CD4-positive, alpha-beta T cell treated with Interleukin-12 subunit alpha and Interleukin-12 subunit beta, for 1 hour (primary cell): ENCODE measurements at regions not wholly inside any gene's neighbourhood (a gene's known extent, or its start where the extent isn't known, plus 50 kb on each side); places are given as distances from the start of the nearest gene placed in this dataset.
"Not testable (repeated sequence)": the region's sequence is repeated elsewhere in the genome, so short reads cannot be mapped to it uniquely, and the experiment has no call there.

Experiments
- DNase-seq: peaks from one replicate; pipeline ENCODE4 v3.0.0-alpha.2; 2020

- no peak for DNase-seq
Observed at GRCh38 chr9:82052081-82052480, 63.5 kb downstream of the SPATA31D1 start.

DNA sequence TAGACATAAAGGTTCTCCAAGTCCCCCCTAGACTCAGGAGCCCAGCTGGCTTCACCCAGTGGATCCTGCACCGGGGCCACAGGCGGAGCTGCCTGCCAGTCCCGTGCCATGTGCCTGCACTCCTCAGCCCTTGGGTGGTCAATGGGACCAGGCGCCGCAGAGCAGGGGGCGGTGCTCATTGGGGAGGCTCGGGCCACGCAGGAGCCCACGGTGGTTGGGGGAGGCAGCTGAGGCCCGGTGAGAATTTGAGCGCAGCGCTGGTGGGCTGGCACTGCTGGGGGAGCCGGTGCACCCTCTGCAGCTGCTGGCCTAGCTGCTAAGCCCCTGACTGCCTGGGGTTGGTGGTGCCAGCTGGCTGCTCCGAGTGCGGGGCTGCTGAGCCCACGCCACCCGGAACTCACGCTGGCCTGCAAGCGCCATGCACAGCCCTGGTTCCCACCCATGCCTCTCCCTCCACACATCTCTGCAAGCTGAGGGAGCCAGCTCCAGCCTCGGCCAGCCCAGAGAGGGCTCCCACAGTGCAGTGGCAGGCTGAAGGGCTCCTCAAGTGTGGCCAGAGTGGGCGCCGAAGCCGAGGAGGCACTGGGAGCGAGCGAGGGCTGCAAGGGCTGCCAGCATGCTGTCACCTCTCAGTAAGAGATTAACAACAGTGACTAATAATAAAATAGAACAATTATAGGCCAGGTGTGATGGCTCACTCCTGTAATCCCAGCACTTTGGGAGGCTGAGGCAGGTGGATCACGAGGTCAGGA lies 65.9 kb downstream of the SPATA31D1 start:
- no peak for DNase-seq

GRCh38 chr9:82057805-82058204 lies 69.2 kb downstream of the SPATA31D1 start:
- DNase-seq, result no peak

- DNase-seq, result not testable (repeated sequence)
Observed at GRCh38 chr9:82061801-82062200, 73.2 kb downstream of the SPATA31D1 start.

- DNase-seq, result no peak
Observed at GRCh38 chr9:82062245-82062644, 73.7 kb downstream of the SPATA31D1 start.

GRCh38 chr9:82073551-82074543 lies 85.3 kb downstream of the SPATA31D1 start:
- DNase-seq, result no peak

GRCh38 chr9:82080265-82080664 lies 91.7 kb downstream of the SPATA31D1 start:
- DNase-seq, result no peak

DNA sequence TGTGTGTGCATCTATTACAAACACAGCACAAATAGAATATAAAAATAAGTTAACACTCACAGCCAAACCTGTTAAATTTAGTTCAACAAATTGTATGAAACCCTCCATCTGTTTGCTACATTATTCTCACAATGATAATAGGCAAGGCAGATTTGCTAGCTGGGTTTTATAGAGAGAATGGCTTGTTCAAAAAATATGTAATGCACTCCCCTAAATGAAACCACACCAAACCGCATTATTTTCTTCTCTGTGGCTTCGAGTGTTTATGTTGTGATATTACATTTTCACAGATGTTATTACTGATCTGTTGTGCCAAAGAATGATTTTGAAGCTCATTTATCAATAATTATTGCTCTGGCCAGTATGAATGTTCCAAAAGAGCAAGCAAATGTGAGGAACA lies 92.9 kb downstream of the SPATA31D1 start:
- no peak for DNase-seq

DNA sequence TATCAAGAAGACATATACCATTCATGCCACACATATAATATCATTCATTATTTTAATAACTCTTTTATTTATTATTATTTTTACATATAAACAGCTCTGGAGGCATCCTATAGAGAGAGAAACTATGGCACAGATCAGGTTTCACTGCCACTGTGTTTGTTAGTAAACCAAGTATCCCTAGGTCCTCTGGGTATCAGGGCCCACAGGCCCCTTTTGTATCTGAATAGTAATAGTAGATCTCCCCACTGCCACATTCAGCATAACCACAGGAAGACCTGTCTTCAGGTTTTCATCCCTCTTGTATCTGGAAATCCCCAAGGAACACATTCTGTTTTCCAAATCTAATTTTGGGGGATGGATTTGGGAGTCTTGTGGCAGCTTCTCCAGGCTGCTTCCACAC lies 94.0 kb downstream of the SPATA31D1 start:
- no peak for DNase-seq

DNA sequence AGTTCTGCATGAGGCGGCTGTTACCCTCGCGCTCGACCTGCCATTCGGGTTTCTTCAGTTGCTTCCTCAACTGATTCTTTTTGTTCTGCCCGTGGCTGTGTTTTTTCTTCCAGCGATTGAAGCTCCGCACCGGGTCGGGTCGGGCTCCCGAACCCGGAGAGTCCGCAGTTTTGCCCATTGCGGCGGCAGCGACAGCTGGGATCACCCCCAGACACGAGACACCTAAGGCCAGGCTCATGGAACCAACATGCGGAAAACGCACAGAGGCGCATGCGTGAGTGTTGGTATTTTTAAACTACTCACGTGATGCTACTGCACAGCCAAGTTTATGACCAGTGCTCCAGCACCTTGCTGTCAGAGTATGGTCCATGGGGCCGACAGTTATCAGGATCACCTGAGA lies 100.0 kb downstream of the SPATA31D1 start:
- DNase-seq, result no peak

DNA sequence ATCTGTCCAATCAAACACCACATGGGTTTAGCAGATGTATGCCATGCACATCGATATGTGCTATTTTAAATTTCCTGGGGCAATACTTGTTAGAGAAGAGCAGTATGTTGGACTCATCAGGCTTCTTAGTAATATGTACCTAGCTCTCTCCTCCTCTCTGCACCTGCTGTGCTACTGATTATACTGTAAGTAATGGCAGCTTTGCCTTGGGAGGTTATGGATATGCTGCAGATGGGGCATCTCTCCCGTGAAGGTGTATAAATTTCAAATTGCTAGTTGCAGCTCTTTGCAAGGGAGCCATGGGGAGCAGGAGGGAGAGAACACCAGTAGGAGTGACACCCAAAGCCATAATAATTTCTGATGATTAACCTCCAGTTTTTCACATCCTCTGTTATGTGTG lies 101.5 kb downstream of the SPATA31D1 start:
- DNase-seq, result no peak

GRCh38 chr9:82091100-82091499 lies 102.5 kb downstream of the SPATA31D1 start:
- DNase-seq, result no peak

DNA sequence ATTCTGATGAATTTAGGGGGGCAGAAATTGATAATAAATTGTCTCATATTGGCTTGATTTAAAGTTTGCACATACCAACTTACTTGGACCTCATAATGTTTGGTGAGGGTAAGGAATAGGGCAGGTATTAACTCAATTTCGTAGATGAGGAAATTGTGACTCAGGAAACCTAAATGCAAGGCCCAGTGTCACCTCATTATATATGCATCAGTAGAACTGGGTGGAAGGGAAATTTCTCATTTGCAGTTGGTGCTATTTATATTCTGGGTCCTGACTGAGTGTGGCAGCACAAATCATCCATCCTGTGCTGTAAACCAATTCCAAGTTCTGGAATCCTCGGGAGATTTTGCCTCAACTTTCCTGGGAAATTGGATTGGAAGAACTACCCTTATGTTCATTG lies 103.0 kb downstream of the SPATA31D1 start:
- DNase-seq, result no peak

- DNase-seq, result no peak
Observed at GRCh38 chr9:82101475-82101874, 112.9 kb downstream of the SPATA31D1 start.

DNA sequence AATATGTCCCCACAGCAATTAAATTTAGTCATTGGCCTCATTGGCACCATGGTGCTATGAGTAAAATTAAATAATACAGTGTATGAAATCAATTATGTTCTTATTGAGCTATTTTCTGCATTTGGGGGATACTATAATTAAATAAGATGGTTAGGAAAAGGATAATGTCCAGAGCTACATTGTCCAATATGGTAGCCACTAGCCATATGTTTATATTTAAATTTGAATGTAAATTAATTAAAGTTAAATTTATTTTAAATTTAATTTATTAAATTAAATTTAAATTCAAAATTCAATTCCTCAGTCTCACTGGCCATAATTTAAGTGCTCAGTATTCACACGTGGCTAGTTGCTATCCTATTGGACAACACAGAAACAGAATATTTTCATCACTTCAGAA lies 115.7 kb downstream of the SPATA31D1 start:
- no peak for DNase-seq

DNA sequence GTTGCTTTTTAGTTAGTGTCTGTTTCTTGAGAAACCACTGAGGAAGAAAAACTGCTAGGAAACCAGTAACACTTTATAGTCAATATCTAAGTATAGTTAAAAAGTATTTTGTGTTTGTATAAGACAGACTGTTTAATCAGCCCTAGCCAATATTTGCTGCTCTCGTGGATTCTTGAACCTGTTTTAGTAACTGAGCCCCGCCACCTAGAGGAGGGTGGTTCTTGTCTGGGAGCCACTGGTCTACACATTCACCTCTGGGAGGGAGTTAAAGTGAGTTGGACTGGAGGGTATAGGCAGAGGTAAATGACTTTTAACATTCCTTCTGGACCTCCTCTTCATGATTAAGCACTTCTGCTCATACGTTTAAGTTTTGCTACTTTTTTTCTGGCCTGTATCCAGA lies 117.2 kb downstream of the SPATA31D1 start:
- no peak for DNase-seq

DNA sequence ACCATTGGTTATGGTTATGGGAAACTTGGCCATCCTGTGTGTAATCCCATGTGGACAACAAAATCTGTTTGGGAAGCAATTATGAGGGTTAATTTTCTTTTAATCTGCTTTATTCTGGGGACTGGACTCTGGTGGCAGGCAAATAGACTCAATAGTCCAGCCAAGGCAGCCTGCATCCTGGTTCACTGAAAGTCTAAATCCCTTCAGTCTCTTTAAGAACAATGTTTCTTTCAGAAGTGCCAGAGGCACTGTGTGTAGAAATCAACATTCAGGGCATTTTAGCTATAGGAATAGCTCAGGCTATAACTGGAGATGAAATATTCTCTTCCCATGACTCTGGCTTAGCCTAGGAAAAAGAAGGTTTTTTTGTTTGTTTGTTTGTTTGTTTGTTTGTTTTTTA lies 118.0 kb downstream of the SPATA31D1 start:
- no peak for DNase-seq

GRCh38 chr9:82108474-82108873 lies 119.9 kb downstream of the SPATA31D1 start:
- no peak for DNase-seq

- no peak for DNase-seq
Observed at GRCh38 chr9:82108941-82109340, 120.4 kb downstream of the SPATA31D1 start.

DNA sequence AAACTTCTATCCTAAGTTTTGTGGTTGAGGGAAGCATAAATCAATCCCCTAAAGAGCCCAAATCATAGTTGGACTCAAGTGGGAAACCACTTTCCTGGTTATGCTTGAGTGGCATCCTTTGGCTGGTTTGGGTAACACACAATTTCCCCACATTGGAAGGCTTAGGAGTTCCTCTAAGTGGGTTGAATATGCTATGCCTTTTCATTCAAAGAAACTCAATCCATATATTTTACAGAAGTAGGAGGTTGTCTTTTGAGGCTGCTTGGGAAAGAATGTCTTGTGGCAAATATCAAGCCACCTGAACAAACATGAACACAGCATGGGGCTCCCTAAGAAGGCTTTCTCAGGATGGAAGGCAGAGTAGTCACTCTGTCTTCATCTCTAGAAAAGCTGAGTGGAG lies 121.1 kb downstream of the SPATA31D1 start:
- DNase-seq, result no peak

DNA sequence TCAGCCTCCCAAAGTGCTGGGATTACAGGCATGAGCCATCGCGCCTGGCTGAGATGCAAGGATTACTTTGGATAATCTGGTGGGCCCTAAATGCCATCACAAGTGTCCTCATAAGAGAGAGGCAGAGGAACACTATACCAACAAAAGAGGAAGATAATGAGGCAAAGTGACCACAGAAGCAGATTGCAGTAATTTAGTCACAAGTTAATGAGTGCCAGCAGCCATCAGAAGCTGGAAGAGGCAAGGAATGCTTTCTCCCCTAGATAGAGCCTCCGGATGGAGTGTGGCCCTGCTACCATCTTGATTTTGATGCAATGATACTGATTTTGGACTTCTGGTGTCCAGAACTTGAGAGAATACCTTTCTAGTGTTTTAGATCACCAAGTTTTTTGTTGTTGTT lies 122.3 kb downstream of the SPATA31D1 start:
- DNase-seq, result no peak

DNA sequence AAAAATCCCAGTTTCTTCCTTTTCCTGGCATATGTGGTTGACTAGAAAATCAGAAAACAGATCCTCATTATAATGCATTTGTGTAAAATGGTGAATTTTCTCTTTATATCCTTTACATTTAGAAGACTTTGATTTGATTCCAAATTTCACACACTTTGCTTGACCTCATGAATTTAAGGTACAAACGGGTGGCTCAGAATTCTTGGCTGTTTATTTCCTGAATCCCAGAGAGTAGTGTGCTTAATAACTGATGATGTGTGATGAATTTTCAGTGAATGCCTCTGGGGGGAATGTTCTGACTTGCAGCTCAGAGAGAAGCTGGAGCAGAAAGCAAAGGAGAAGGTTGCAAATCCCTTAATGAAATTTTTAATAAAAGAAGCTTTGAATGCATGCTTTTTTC lies 126.8 kb downstream of the SPATA31D1 start:
- DNase-seq, result no peak

DNA sequence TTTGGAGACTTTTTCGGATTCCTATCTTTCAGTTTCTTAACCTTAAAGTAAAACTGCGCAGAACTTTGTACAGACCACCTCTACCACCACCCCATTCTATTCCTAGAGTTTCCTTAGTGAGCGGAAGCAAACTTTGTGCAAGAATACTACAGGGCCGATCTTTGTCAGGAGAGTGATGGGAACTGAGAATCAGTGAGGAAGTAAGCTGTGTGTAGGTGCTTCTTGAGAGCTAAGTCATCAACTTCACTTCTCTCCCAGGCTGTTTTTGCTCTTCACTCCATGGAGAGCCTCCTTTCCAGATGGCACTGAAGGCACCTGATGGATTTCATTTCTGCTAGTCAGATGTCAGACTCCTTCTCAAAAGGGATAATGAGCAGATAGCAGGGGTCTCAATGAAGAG lies 127.3 kb downstream of the SPATA31D1 start:
- no peak for DNase-seq

- DNase-seq, result no peak
Observed at GRCh38 chr9:82116556-82116955, 128.0 kb downstream of the SPATA31D1 start.
